ENCODE measurements at regions not wholly inside any gene's neighbourhood (a gene's known extent, or its start where the extent isn't known, plus 50 kb on each side); places are given as distances from the start of the nearest gene placed in this dataset.

- no peak for DNase-seq
These were observed 75.9 kb downstream of the EDN3 start for GRCh38 chr20:59376109-59376841.

GRCh38 chr20:59376998-59377397, 76.6 kb downstream of the EDN3 start:
- DNase-seq: no peak

- DNase-seq: no peak
These were observed 77.4 kb downstream of the EDN3 start for GRCh38 chr20:59377842-59378241.

GRCh38 chr20:59378396-59378795, 78.0 kb downstream of the EDN3 start:
- no peak for DNase-seq

- DNase-seq: no peak
These were observed 78.6 kb downstream of the EDN3 start for GRCh38 chr20:59378966-59379365.

GRCh38 chr20:59381689-59382088, 81.3 kb downstream of the EDN3 start:
- DNase-seq: no peak

- no peak for DNase-seq
These were observed 81.8 kb downstream of the EDN3 start for GRCh38 chr20:59382157-59382725.

GRCh38 chr20:59382907-59383306, 82.5 kb downstream of the EDN3 start:
- DNase-seq: no peak

GRCh38 chr20:59385038-59385437, 84.6 kb downstream of the EDN3 start:
- no peak for DNase-seq

- peak; percentile 19 for DNase-seq
These were observed 85.1 kb downstream of the EDN3 start for GRCh38 chr20:59385480-59385879.

- DNase-seq: no peak
These were observed 86.4 kb downstream of the EDN3 start for GRCh38 chr20:59386809-59387208.

- no peak for DNase-seq
These were observed 87.5 kb downstream of the EDN3 start for GRCh38 chr20:59387891-59388290.

- DNase-seq: no peak
These were observed 88.0 kb downstream of the EDN3 start for GRCh38 chr20:59388402-59388801.

GRCh38 chr20:59390437-59390836, 90.0 kb downstream of the EDN3 start:
- no peak for DNase-seq

- no peak for DNase-seq
These were observed 91.6 kb downstream of the EDN3 start for GRCh38 chr20:59391975-59392374.

- no peak for DNase-seq
These were observed 92.3 kb downstream of the EDN3 start for GRCh38 chr20:59392736-59393135.

- no peak for DNase-seq
These were observed 92.7 kb downstream of the EDN3 start for GRCh38 chr20:59393142-59393541.

GRCh38 chr20:59395729-59396128, 95.3 kb downstream of the EDN3 start:
- DNase-seq: no peak

- DNase-seq: no peak
These were observed 98.3 kb downstream of the EDN3 start for GRCh38 chr20:59398537-59399205.

GRCh38 chr20:59399426-59400099, 99.2 kb downstream of the EDN3 start:
- no peak for DNase-seq

- DNase-seq: no peak
These were observed 100.3 kb downstream of the EDN3 start for GRCh38 chr20:59400708-59401107.

GRCh38 chr20:59402681-59403080, 102.3 kb downstream of the EDN3 start:
- no peak for DNase-seq

GRCh38 chr20:59403261-59403961, 103.0 kb downstream of the EDN3 start:
- DNase-seq: no peak

All from DMS53 (cell line).